MM.1S (cell line): ENCODE measurements at regions not wholly inside any gene's neighbourhood (a gene's known extent, or its start where the extent isn't known, plus 50 kb on each side); places are given as distances from the start of the nearest gene placed in this dataset.

ENCODE experiments used
- DNase-seq: peaks from one replicate; pipeline ENCODE4 v3.0.0-alpha.2; 2015
- H2AFZ ChIP-seq: fragments of 300-600 bp; sonication (generic); 2 replicates; pipeline ENCODE4 v1.6.0; 2016; ENCODE audit warnings: antibody characterized with exemption, low read length
- H3F3A ChIP-seq: fragments of 300-600 bp; sonication (generic); 2 replicates; pipeline ENCODE4 v1.6.1; 2016; ENCODE audit warnings: mild to moderate bottlenecking, antibody characterized with exemption, low read length, moderate library complexity, mixed read lengths; ENCODE audit not compliant: insufficient read depth
- H3K27ac ChIP-seq: fragments of 300-600 bp; sonication (generic); 2 replicates; pipeline ENCODE4 v1.5.1; 2016; ENCODE audit warnings: mild to moderate bottlenecking, low read length
- H3K27me3 ChIP-seq: fragments of 300-600 bp; sonication (generic); replicated peaks from 2 replicates; pipeline ENCODE4 v1.6.0; 2016; ENCODE audit warnings: low read length; ENCODE audit not compliant: insufficient read depth
- H3K36me3 ChIP-seq: fragments of 300-600 bp; sonication (generic); replicated peaks from 2 replicates; pipeline ENCODE4 v1.6.1; 2016; ENCODE audit warnings: mild to moderate bottlenecking, low read length, mixed read lengths; ENCODE audit not compliant: insufficient read depth
- H3K4me1 ChIP-seq: fragments of 300-600 bp; sonication (generic); 2 replicates; pipeline ENCODE4 v1.6.1; 2016; ENCODE audit warnings: low read length, mixed read lengths
- H3K4me2 ChIP-seq: fragments of 300-600 bp; sonication (generic); 2 replicates; pipeline ENCODE4 v1.6.0; 2016; ENCODE audit warnings: low read depth, low read length
- H3K4me3 ChIP-seq: fragments of 300-600 bp; sonication (generic); 2 replicates; pipeline ENCODE4 v1.5.1; 2016; ENCODE audit warnings: low read length, mixed read lengths
- H3K79me2 ChIP-seq: fragments of 300-600 bp; sonication (generic); 2 replicates; pipeline ENCODE4 v1.6.1; 2016; ENCODE audit warnings: mixed run types, low read length, mixed read lengths
- H3K9ac ChIP-seq: fragments of 300-600 bp; sonication (generic); 2 replicates; pipeline ENCODE4 v1.6.1; 2016; ENCODE audit warnings: low read length, mixed read lengths
- H3K9me2 ChIP-seq: fragments of 300-600 bp; sonication (generic); replicated peaks from 2 replicates; pipeline ENCODE4 v1.6.1; 2016; ENCODE audit warnings: mild to moderate bottlenecking, low read length, mixed read lengths; ENCODE audit not compliant: insufficient read depth
- H3K9me3 ChIP-seq: fragments of 300-600 bp; sonication (generic); replicated peaks from 2 replicates; pipeline ENCODE4 v1.6.1; 2016; ENCODE audit warnings: mild to moderate bottlenecking, low read length, mixed read lengths; ENCODE audit not compliant: insufficient read depth
- H4K20me1 ChIP-seq: fragments of 300-600 bp; sonication (generic); 2 replicates; pipeline ENCODE4 v1.6.1; 2016; ENCODE audit warnings: mild to moderate bottlenecking, low read length, moderate library complexity, mixed read lengths; ENCODE audit not compliant: insufficient read depth
- EZH2 ChIP-seq: fragments of 300-600 bp; sonication (generic); optimal IDR thresholded peaks from 2 replicates; pipeline ENCODE3; 2017; ENCODE audit warnings: low read depth, mild to moderate bottlenecking, antibody characterized with exemption, low read length, mixed read lengths
- EZH2phosphoT487 ChIP-seq: fragments of 300-600 bp; sonication (generic); IDR thresholded peaks from 2 replicates; pipeline ENCODE4 v1.6.1; 2018; ENCODE audit warnings: antibody characterized with exemption, low read length
- TF ChIP-seq, protein P1 (sequence below): fragments of 300-600 bp; sonication (generic); IDR thresholded peaks from 2 replicates; pipeline ENCODE4 v1.5.1; 2016; ENCODE audit warnings: antibody characterized with exemption, low read length, mixed read lengths

DNA sequence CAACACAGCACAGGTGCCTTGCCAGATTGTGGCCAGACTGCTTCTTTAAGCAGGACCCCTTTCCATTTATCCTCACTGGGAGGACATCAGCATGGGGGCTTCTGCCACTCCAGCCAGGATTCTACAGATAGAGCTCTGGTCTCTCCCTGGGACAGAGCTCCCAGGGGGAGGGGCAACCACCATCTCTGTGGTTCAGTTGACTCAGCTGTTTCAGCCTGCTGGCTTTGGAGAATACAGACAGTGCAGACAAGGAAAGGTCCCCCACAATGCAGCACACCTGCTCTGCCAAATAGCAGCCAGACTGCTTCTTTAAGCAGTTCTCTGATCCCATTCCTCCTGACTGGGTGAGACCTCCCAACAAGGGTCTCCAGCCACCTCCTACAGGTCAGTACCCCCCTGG is 132.8 kb downstream of the OR2K2 start:
- Histone ChIP-seq H3F3A (no peaks in the 10 kb centered on the region), H3K36me3 (no peaks in the 10 kb centered on the region), H3K4me3 (no peak overlapping the region), H2AFZ (no peak overlapping the region), H3K27me3 (no peaks in the 10 kb centered on the region), H4K20me1 (no peaks in the 10 kb centered on the region), H3K79me2 (no peaks in the 10 kb centered on the region), H3K9ac (no peak overlapping the region), H3K4me2 (no peak overlapping the region), H3K4me1 (no peaks in the 10 kb centered on the region), H3K27ac (no peak overlapping the region), H3K9me3 (no peaks in the 10 kb centered on the region), H3K9me2 (no peaks in the 10 kb centered on the region)
- DNase-seq = no peak
- TF ChIP-seq, protein P1, sequence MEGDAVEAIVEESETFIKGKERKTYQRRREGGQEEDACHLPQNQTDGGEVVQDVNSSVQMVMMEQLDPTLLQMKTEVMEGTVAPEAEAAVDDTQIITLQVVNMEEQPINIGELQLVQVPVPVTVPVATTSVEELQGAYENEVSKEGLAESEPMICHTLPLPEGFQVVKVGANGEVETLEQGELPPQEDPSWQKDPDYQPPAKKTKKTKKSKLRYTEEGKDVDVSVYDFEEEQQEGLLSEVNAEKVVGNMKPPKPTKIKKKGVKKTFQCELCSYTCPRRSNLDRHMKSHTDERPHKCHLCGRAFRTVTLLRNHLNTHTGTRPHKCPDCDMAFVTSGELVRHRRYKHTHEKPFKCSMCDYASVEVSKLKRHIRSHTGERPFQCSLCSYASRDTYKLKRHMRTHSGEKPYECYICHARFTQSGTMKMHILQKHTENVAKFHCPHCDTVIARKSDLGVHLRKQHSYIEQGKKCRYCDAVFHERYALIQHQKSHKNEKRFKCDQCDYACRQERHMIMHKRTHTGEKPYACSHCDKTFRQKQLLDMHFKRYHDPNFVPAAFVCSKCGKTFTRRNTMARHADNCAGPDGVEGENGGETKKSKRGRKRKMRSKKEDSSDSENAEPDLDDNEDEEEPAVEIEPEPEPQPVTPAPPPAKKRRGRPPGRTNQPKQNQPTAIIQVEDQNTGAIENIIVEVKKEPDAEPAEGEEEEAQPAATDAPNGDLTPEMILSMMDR = no peak
- TF ChIP-seq EZH2 (no peak), EZH2phosphoT487 (no peak)

DNA sequence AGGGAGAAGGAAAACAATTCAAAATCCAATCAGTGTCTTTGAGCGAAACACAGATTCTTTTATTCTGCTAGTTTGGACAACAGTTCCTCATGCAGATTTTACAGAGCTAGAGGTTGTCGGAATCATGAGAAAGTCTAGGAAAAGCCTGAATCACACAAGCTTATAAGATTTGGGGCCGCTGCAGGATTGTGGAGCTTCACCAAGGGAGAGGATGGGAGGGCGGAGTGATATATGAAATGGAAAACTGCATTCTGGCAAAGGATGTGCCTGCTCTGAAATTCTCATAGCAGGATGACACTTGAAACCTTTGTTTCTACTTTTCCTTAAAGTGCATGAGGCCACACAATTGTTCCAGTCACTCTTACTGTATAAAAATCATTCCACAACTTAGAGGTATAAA is 134.3 kb downstream of the OR2K2 start:
- Histone ChIP-seq H3K27me3 (no peaks in the 10 kb centered on the region), H3K4me2 (no peak overlapping the region), H3K27ac (no peak overlapping the region), H2AFZ (no peak overlapping the region), H3K79me2 (no peaks in the 10 kb centered on the region), H4K20me1 (no peaks in the 10 kb centered on the region), H3K4me3 (no peak overlapping the region), H3K4me1 (no peaks in the 10 kb centered on the region), H3F3A (no peaks in the 10 kb centered on the region), H3K9me2 (no peaks in the 10 kb centered on the region), H3K9me3 (no peaks in the 10 kb centered on the region), H3K36me3 (no peaks in the 10 kb centered on the region), H3K9ac (no peak overlapping the region)
- TF ChIP-seq EZH2phosphoT487 (no peak), EZH2 (no peak)
- TF ChIP-seq, protein P1 = no peak
- no peak for DNase-seq

DNA sequence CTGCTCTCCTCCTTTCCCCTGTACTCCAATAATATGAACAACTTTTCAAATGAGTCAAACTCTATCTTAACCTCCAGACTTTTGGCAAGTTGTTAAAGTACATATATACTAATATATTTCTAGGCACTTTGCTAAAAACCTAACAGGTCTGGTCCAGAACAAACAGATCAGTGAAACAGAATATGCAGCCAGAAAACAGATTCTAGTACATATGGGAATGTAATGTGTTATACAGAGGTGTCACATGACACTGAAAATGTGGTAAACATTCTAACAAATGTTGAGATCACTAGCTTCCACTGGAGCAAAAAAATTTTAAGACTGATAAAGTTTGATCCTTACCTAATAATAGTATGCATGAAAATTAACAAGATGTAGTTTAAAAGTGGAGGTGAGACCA is 136.9 kb downstream of the OR2K2 start:
- Histone ChIP-seq H3K9me2 (no peaks in the 10 kb centered on the region), H3K4me1 (no peaks in the 10 kb centered on the region), H3K4me3 (no peak overlapping the region), H3K9me3 (no peaks in the 10 kb centered on the region), H3K9ac (no peak overlapping the region), H3K27me3 (no peaks in the 10 kb centered on the region), H3F3A (no peaks in the 10 kb centered on the region), H3K27ac (no peak overlapping the region), H4K20me1 (no peaks in the 10 kb centered on the region), H3K4me2 (no peak overlapping the region), H2AFZ (no peak overlapping the region), H3K79me2 (no peaks in the 10 kb centered on the region), H3K36me3 (no peaks in the 10 kb centered on the region)
- no peak for DNase-seq
- TF ChIP-seq EZH2phosphoT487 (no peak), EZH2 (no peak)
- TF ChIP-seq, protein P1 = no peak

DNA sequence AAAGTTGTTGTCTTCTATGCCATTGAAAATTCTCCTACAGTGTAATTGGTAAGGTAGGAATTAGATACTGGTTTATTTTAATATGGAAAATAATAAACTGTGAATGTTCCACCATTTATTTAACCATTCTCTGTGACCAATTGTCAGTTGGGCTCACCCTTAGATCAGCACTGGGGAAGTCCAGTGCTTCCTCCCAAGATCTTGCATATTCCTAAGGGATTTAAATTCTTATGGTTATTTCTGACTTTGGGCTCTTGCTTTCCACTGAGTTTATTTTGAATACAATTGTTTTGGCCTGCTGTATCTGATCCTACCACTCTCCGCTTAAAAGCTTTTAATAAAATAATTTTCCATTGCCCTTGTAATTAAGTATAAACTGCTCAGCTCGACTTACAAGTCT is 137.4 kb downstream of the OR2K2 start:
- Histone ChIP-seq H2AFZ (no peak overlapping the region), H3K79me2 (no peaks in the 10 kb centered on the region), H3K9ac (no peak overlapping the region), H3K4me3 (no peak overlapping the region), H3F3A (no peaks in the 10 kb centered on the region), H3K27ac (no peak overlapping the region), H3K36me3 (no peaks in the 10 kb centered on the region), H3K9me2 (no peaks in the 10 kb centered on the region), H3K4me1 (no peaks in the 10 kb centered on the region), H4K20me1 (no peaks in the 10 kb centered on the region), H3K9me3 (no peaks in the 10 kb centered on the region), H3K27me3 (no peaks in the 10 kb centered on the region), H3K4me2 (no peak overlapping the region)
- DNase-seq = no peak
- TF ChIP-seq EZH2phosphoT487 = no peak
- no peak for TF ChIP-seq EZH2
- TF ChIP-seq, protein P1 = no peak
